IMR-90 (cell line): ENCODE measurements at regions not wholly inside any gene's neighbourhood (a gene's known extent, or its start where the extent isn't known, plus 50 kb on each side); places are given as distances from the start of the nearest gene placed in this dataset.

Experiments used
- ATAC-seq: fragments of 200-7000 bp; cut with Tn5 transposase; 2 replicates; pipeline ENCODE4 v1.9.1; 2020; ENCODE audit warnings: low read depth, mild to moderate bottlenecking, moderate library complexity
- BruUV-seq: library from RNA; stranded (reverse); fragments of 400-500 nt; replicated peaks from 2 replicates; lab custom pipeline; 2021; lab: Mats Ljungman, UMichigan
- CTCF ChIA-PET: fragments of 300-600 bp; formaldehyde crosslinking; extraction: SDS; loops from one replicate; lab custom pipeline; 2021; ENCODE audit warnings: antibody characterized with exemption; lab: Yijun Ruan, JAX
- POLR2A ChIA-PET: fragments of 300-600 bp; sonication (Branson Sonifier 250); formaldehyde crosslinking; loops from one replicate; lab custom pipeline; 2022; ENCODE audit warnings: antibody characterized with exemption; ENCODE audit not compliant: unreplicated experiment; lab: Charles Lee
- DNase-seq: peaks from one replicate; pipeline ENCODE4 v3.0.0; 2013
- H2AFZ ChIP-seq: replicated peaks from 2 replicates; pipeline ENCODE3; 2013; ENCODE audit warnings: low read length, mild to moderate bottlenecking; ENCODE audit not compliant: poor library complexity
- H2AK5ac ChIP-seq: 2 replicates; pipeline ENCODE4 v1.6.1; 2013; ENCODE audit warnings: low read depth, low read length, inconsistent platforms
- H2AK9ac ChIP-seq: replicated peaks from 2 replicates; pipeline ENCODE3; 2013; ENCODE audit warnings: mild to moderate bottlenecking, low read depth, low read length, moderate library complexity; ENCODE audit not compliant: poor library complexity
- H2BK120ac ChIP-seq: 2 replicates; pipeline ENCODE4 v1.6.1; 2013; ENCODE audit warnings: low read depth, low read length, inconsistent platforms
- H2BK15ac ChIP-seq: 3 replicates; pipeline ENCODE4 v1.6.1; 2013; ENCODE audit warnings: low read depth, low read length, inconsistent platforms
- H2BK20ac ChIP-seq: 2 replicates; pipeline ENCODE4 v1.6.1; 2013; ENCODE audit warnings: low read depth, mild to moderate bottlenecking, inconsistent platforms, low read length, moderate library complexity
- H2BK5ac ChIP-seq: 2 replicates; pipeline ENCODE4 v1.6.1; 2013; ENCODE audit warnings: mild to moderate bottlenecking, low read depth, low read length, inconsistent platforms; ENCODE audit not compliant: poor library complexity, severe bottlenecking
- H3K14ac ChIP-seq: replicated peaks from 2 replicates; pipeline ENCODE4 v1.6.1; 2013; ENCODE audit warnings: low read depth, low read length, inconsistent platforms
- H3K18ac ChIP-seq: 2 replicates; pipeline ENCODE4 v1.6.1; 2013; ENCODE audit warnings: low read depth, low read length, control low read depth
- H3K23ac ChIP-seq: 2 replicates; pipeline ENCODE4 v1.6.1; 2013; ENCODE audit warnings: low read depth, low read length, inconsistent platforms
- H3K27ac ChIP-seq: 2 replicates; pipeline ENCODE4 v1.5.1; 2013; ENCODE audit warnings: mild to moderate bottlenecking, control low read depth, low read length; ENCODE audit not compliant: insufficient read depth
- H3K27me3 ChIP-seq: 2 replicates; pipeline ENCODE4 v1.6.1; 2013; ENCODE audit warnings: low read length; ENCODE audit not compliant: control insufficient read depth, insufficient read depth
- H3K36me3 ChIP-seq: 2 replicates; pipeline ENCODE4 v1.6.1; 2013; ENCODE audit warnings: low read length, mixed read lengths; ENCODE audit not compliant: control insufficient read depth, insufficient read depth
- H3K4ac ChIP-seq: 2 replicates; pipeline ENCODE4 v1.6.1; 2013; ENCODE audit warnings: low read depth, low read length, inconsistent platforms
- H3K4me1 ChIP-seq: 2 replicates; pipeline ENCODE4 v1.6.1; 2013; ENCODE audit warnings: low read length, mixed read lengths; ENCODE audit not compliant: control insufficient read depth, insufficient read depth
- H3K4me2 ChIP-seq: 2 replicates; pipeline ENCODE4 v1.6.1; 2013; ENCODE audit warnings: low read depth, mild to moderate bottlenecking, control low read depth, low read length, moderate library complexity
- H3K4me3 ChIP-seq: 2 replicates; pipeline ENCODE4 v1.5.1; 2013; ENCODE audit warnings: low read depth, mild to moderate bottlenecking, control low read depth, low read length, moderate library complexity; ENCODE audit not compliant: insufficient read depth
- H3K56ac ChIP-seq: 2 replicates; pipeline ENCODE4 v1.6.1; 2013; ENCODE audit warnings: low read length, inconsistent platforms; ENCODE audit not compliant: insufficient read depth; ENCODE audit errors: extremely low read depth
- H3K79me1 ChIP-seq, 2 experiments: 2 replicates each; pipeline ENCODE4 v1.6.1; 2013; ENCODE audit warnings: low read length in 2 of 2, inconsistent platforms in 1 of 2, low read depth in 1 of 2
- H3K9ac ChIP-seq: 2 replicates; pipeline ENCODE4 v1.6.1; 2013; ENCODE audit warnings: low read depth, low read length, control low read depth
- H3K9me1 ChIP-seq: 2 replicates; pipeline ENCODE4 v1.6.1; 2013; ENCODE audit warnings: low read length, inconsistent platforms; ENCODE audit not compliant: insufficient read depth
- H3K9me3 ChIP-seq: 2 replicates; pipeline ENCODE4 v1.6.1; 2013; ENCODE audit warnings: low read length; ENCODE audit not compliant: control insufficient read depth, insufficient read depth
- H4K20me1 ChIP-seq: 2 replicates; pipeline ENCODE4 v1.6.1; 2013; ENCODE audit warnings: low read length, inconsistent platforms; ENCODE audit not compliant: insufficient read depth
- H4K5ac ChIP-seq: 2 replicates; pipeline ENCODE4 v1.6.1; 2013; ENCODE audit warnings: mild to moderate bottlenecking, low read depth, low read length, control low read depth
- H4K8ac ChIP-seq, 2 experiments: 2 replicates each; pipeline ENCODE4 v1.6.1; 2013; ENCODE audit warnings: low read depth in 2 of 2, low read length in 2 of 2, control low read depth in 1 of 2, inconsistent platforms in 1 of 2
- H4K91ac ChIP-seq: 2 replicates; pipeline ENCODE4 v1.6.1; 2013; ENCODE audit warnings: low read depth, low read length, inconsistent platforms; ENCODE audit not compliant: insufficient read depth
- BHLHE40 ChIP-seq: fragments of 150-350 bp; IDR thresholded peaks from 2 replicates; pipeline ENCODE4 v1.6.1; 2016; ENCODE audit warnings: mild to moderate bottlenecking, low read depth, low read length
- CEBPB ChIP-seq: IDR thresholded peaks from 2 replicates; pipeline ENCODE4 v1.6.1; 2012; ENCODE audit warnings: low read depth, low read length, improper control_type of control experiment
- CHD1 ChIP-seq: IDR thresholded peaks from 2 replicates; pipeline ENCODE4 v1.6.1; 2012; ENCODE audit warnings: low read depth, low read length, improper control_type of control experiment
- MAFK ChIP-seq: IDR thresholded peaks from 2 replicates; pipeline ENCODE4 v1.6.1; 2012; ENCODE audit warnings: low read depth, low read length, improper control_type of control experiment
- MAZ ChIP-seq: IDR thresholded peaks from 2 replicates; pipeline ENCODE4 v1.6.1; 2012; ENCODE audit warnings: low read depth, mild to moderate bottlenecking, low read length, improper control_type of control experiment, moderate library complexity, borderline replicate concordance
- MXI1 ChIP-seq: IDR thresholded peaks from 2 replicates; pipeline ENCODE4 v1.6.1; 2012; ENCODE audit warnings: low read depth, mild to moderate bottlenecking, low read length, moderate library complexity, borderline replicate concordance
- NFE2L2 ChIP-seq: fragments of 150-350 bp; IDR thresholded peaks from 2 replicates; pipeline ENCODE4 v1.6.1; 2016; ENCODE audit warnings: low read depth, mild to moderate bottlenecking, low read length
- POLR2A ChIP-seq: IDR thresholded peaks from 2 replicates; pipeline ENCODE4 v1.6.1; 2012; ENCODE audit warnings: mild to moderate bottlenecking, low read depth, low read length
- RAD21 ChIP-seq: IDR thresholded peaks from 2 replicates; pipeline ENCODE4 v1.6.1; 2012; ENCODE audit warnings: low read length, improper control_type of control experiment
- RCOR1 ChIP-seq: IDR thresholded peaks from 2 replicates; pipeline ENCODE4 v1.6.1; 2012; ENCODE audit warnings: mild to moderate bottlenecking, low read length, improper control_type of control experiment; ENCODE audit not compliant: insufficient replicate concordance
- RFX5 ChIP-seq: IDR thresholded peaks from 2 replicates; pipeline ENCODE4 v1.8.0; 2012; ENCODE audit warnings: low read depth, mild to moderate bottlenecking, low read length, moderate library complexity
- WGBS, 2 experiments: methylation state at CpG; one replicate each; pipeline versions ENCODE4 v1.1.5 to v1.1.7; 2013; ENCODE audit warnings: missing lambda C conversion rate in 2 of 2; ENCODE audit not compliant: insufficient read length in 1 of 2; ENCODE audit errors: extremely low coverage in 2 of 2; 5-methylcytosine and 5-hydroxymethylcytosine counted together
- dilution Hi-C: fragments of 300-500 bp; cut with HindIII; formaldehyde crosslinking; loops from one replicate; pipeline ENCODE4 v1.14.3; 2018; ENCODE audit warnings: low sequenced_read_pairs; ENCODE audit not compliant: unreplicated experiment
- in situ Hi-C: fragments of 300-500 bp; cut with MboI; formaldehyde crosslinking; loops from 3 replicates; pipeline ENCODE4 v1.14.3; 2019; ENCODE audit warnings: low sequenced_read_pairs, inconsistent platforms, mixed read lengths
- intact Hi-C: fragments of 100-400 bp; cut with micrococcal nuclease; formaldehyde crosslinking; loops from 2 replicates; pipeline ENCODE4 v1.10.0; 2022
- TF ChIP-seq, protein P1 (sequence below): fragments of 150-350 bp; IDR thresholded peaks from 2 replicates; pipeline ENCODE4 v1.6.1; 2017; ENCODE audit warnings: mild to moderate bottlenecking, antibody characterized with exemption, low read length, low read depth
- TF ChIP-seq, protein P2 (sequence below): fragments of 150-350 bp; IDR thresholded peaks from 2 replicates; pipeline ENCODE4 v1.6.1; 2016; ENCODE audit warnings: low read depth, mild to moderate bottlenecking, low read length, moderate library complexity, borderline replicate concordance
- TF ChIP-seq, protein P3 (sequence below): conservative IDR thresholded peaks from 2 replicates; pipeline ENCODE4 v1.5.1; 2012; ENCODE audit warnings: mild to moderate bottlenecking, low read depth, low read length, improper control_type of control experiment

GRCh38 chr13:79126706-79127105 lies 279.3 kb downstream of the RBM26 start:
- no peak for DNase-seq
- Histone ChIP-seq H3K23ac (no peak overlapping the region), H3K4ac (no peak overlapping the region), H3K79me1 (no peaks in the 10 kb centered on the region), H2AFZ (no peak overlapping the region), H3K36me3 (no peaks in the 10 kb centered on the region), H3K9me1 (no peaks in the 10 kb centered on the region), H3K4me1 (no peaks in the 10 kb centered on the region), H4K91ac (no peak overlapping the region), H4K8ac (no peak overlapping the region), H3K56ac (no peak overlapping the region), H2BK120ac (no peak overlapping the region), H2AK9ac (no peak overlapping the region), H2BK20ac (no peak overlapping the region), H4K20me1 (no peaks in the 10 kb centered on the region), H3K9me3 (no peaks in the 10 kb centered on the region), H3K9ac (no peak overlapping the region), H3K14ac (no peak overlapping the region), H2BK5ac (no peak overlapping the region), H3K4me2 (no peak overlapping the region), H4K5ac (no peak overlapping the region), H3K4me3 (no peak overlapping the region), H2BK15ac (no peak overlapping the region), H2AK5ac (no peak overlapping the region), H3K27me3 (no peaks in the 10 kb centered on the region), H3K18ac (no peak overlapping the region), H3K27ac (no peak overlapping the region)
- dilution Hi-C loops (no loop called here), in situ Hi-C loops (no loop called here), intact Hi-C loops (no loop called here)
- BruUV-seq: no TSS peak
- TF ChIP-seq CEBPB: no peak
- no peak for TF ChIP-seq MXI1
- TF ChIP-seq RCOR1: no peak
- no peak for TF ChIP-seq RAD21
- TF ChIP-seq RFX5: no peak
- no peak for TF ChIP-seq CHD1
- TF ChIP-seq BHLHE40: no peak
- TF ChIP-seq, protein P1, sequence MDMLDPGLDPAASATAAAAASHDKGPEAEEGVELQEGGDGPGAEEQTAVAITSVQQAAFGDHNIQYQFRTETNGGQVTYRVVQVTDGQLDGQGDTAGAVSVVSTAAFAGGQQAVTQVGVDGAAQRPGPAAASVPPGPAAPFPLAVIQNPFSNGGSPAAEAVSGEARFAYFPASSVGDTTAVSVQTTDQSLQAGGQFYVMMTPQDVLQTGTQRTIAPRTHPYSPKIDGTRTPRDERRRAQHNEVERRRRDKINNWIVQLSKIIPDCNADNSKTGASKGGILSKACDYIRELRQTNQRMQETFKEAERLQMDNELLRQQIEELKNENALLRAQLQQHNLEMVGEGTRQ: no peak
- TF ChIP-seq MAFK: no peak
- TF ChIP-seq NFE2L2: no peak
- TF ChIP-seq, protein P2, sequence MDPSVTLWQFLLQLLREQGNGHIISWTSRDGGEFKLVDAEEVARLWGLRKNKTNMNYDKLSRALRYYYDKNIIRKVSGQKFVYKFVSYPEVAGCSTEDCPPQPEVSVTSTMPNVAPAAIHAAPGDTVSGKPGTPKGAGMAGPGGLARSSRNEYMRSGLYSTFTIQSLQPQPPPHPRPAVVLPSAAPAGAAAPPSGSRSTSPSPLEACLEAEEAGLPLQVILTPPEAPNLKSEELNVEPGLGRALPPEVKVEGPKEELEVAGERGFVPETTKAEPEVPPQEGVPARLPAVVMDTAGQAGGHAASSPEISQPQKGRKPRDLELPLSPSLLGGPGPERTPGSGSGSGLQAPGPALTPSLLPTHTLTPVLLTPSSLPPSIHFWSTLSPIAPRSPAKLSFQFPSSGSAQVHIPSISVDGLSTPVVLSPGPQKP: no peak
- TF ChIP-seq, protein P3, sequence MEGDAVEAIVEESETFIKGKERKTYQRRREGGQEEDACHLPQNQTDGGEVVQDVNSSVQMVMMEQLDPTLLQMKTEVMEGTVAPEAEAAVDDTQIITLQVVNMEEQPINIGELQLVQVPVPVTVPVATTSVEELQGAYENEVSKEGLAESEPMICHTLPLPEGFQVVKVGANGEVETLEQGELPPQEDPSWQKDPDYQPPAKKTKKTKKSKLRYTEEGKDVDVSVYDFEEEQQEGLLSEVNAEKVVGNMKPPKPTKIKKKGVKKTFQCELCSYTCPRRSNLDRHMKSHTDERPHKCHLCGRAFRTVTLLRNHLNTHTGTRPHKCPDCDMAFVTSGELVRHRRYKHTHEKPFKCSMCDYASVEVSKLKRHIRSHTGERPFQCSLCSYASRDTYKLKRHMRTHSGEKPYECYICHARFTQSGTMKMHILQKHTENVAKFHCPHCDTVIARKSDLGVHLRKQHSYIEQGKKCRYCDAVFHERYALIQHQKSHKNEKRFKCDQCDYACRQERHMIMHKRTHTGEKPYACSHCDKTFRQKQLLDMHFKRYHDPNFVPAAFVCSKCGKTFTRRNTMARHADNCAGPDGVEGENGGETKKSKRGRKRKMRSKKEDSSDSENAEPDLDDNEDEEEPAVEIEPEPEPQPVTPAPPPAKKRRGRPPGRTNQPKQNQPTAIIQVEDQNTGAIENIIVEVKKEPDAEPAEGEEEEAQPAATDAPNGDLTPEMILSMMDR: no peak
- no peak for TF ChIP-seq POLR2A
- no peak for TF ChIP-seq MAZ
- ATAC-seq: no peak
- POLR2A ChIA-PET: no interaction called here
- CTCF ChIA-PET: no interaction called here
- no CpG with 5 or more reads among the region's 1 CpG for WGBS, 2 experiments
